ENCODE measurements at regions not wholly inside any gene's neighbourhood (a gene's known extent, or its start where the extent isn't known, plus 50 kb on each side); places are given as distances from the start of the nearest gene placed in this dataset.

DNA sequence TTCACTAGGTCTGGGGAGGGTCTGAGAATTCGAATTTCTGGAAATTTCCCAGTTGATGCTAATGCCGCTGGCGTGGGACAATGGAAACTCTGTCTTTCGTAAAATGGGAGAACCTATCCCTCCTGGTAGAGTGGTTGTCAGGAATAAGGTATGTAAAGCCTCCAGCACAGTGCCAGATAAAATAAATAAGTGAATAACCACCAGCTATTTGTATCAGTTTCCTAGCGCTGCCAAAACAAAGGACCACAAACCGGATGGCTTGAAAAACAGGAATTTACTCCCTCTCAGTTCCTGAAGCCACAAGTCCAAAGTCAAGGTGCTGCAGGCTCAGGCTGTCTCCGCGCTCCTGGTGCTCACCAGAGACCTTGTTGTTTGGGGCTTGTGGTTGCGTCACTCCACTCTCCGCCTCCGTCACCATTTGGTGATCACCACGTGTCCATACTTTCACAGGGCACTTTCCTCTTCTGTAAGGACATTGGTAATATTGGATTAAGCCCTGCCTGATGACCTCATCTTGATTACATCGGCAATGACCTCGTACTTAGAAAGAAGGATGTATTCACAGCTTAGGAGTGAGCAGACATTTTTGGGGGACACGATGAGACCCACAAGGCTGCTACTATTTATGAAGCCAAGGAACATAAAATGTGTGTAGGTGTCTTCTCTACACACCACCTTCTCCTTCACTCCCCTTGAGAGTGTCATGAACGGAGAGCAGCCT is 428.5 kb downstream of the IRS2 start (continued):
- TF ChIP-seq, protein P1, sequence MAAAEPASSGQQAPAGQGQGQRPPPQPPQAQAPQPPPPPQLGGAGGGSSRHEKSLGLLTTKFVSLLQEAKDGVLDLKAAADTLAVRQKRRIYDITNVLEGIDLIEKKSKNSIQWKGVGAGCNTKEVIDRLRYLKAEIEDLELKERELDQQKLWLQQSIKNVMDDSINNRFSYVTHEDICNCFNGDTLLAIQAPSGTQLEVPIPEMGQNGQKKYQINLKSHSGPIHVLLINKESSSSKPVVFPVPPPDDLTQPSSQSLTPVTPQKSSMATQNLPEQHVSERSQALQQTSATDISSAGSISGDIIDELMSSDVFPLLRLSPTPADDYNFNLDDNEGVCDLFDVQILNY (CRISPR knock-in tag; IDR thresholded peaks at IDR 0.05) = no peak
- no peak for TF ChIP-seq ZNF232 (CRISPR knock-in tag; IDR thresholded peaks at IDR 0.05)
- no peak for TF ChIP-seq NFYB (CRISPR knock-in tag; conservative IDR thresholded peaks at IDR 0.05; ENCODE audit: low read depth)
- TF ChIP-seq, protein P2, sequence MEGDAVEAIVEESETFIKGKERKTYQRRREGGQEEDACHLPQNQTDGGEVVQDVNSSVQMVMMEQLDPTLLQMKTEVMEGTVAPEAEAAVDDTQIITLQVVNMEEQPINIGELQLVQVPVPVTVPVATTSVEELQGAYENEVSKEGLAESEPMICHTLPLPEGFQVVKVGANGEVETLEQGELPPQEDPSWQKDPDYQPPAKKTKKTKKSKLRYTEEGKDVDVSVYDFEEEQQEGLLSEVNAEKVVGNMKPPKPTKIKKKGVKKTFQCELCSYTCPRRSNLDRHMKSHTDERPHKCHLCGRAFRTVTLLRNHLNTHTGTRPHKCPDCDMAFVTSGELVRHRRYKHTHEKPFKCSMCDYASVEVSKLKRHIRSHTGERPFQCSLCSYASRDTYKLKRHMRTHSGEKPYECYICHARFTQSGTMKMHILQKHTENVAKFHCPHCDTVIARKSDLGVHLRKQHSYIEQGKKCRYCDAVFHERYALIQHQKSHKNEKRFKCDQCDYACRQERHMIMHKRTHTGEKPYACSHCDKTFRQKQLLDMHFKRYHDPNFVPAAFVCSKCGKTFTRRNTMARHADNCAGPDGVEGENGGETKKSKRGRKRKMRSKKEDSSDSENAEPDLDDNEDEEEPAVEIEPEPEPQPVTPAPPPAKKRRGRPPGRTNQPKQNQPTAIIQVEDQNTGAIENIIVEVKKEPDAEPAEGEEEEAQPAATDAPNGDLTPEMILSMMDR (IDR thresholded peaks at IDR 0.05) = no peak
- TF ChIP-seq, protein P3, sequence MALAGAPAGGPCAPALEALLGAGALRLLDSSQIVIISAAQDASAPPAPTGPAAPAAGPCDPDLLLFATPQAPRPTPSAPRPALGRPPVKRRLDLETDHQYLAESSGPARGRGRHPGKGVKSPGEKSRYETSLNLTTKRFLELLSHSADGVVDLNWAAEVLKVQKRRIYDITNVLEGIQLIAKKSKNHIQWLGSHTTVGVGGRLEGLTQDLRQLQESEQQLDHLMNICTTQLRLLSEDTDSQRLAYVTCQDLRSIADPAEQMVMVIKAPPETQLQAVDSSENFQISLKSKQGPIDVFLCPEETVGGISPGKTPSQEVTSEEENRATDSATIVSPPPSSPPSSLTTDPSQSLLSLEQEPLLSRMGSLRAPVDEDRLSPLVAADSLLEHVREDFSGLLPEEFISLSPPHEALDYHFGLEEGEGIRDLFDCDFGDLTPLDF (CRISPR knock-in tag; IDR thresholded peaks at IDR 0.05) = no peak
- TF ChIP-seq PRRX2 (CRISPR knock-in tag; IDR thresholded peaks at IDR 0.05) = no peak
- TF ChIP-seq, protein P4, sequence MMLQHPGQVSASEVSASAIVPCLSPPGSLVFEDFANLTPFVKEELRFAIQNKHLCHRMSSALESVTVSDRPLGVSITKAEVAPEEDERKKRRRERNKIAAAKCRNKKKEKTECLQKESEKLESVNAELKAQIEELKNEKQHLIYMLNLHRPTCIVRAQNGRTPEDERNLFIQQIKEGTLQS (CRISPR knock-in tag; conservative IDR thresholded peaks at IDR 0.05) = no peak
- TF ChIP-seq, protein P5, sequence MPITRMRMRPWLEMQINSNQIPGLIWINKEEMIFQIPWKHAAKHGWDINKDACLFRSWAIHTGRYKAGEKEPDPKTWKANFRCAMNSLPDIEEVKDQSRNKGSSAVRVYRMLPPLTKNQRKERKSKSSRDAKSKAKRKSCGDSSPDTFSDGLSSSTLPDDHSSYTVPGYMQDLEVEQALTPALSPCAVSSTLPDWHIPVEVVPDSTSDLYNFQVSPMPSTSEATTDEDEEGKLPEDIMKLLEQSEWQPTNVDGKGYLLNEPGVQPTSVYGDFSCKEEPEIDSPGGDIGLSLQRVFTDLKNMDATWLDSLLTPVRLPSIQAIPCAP (CRISPR knock-in tag; IDR thresholded peaks at IDR 0.05) = no peak
- no peak for TF ChIP-seq NR3C1 (CRISPR knock-in tag; conservative IDR thresholded peaks at IDR 0.05; ENCODE audit: low read depth)
- no peak for TF ChIP-seq CREM (CRISPR knock-in tag; IDR thresholded peaks at IDR 0.05)

DNA sequence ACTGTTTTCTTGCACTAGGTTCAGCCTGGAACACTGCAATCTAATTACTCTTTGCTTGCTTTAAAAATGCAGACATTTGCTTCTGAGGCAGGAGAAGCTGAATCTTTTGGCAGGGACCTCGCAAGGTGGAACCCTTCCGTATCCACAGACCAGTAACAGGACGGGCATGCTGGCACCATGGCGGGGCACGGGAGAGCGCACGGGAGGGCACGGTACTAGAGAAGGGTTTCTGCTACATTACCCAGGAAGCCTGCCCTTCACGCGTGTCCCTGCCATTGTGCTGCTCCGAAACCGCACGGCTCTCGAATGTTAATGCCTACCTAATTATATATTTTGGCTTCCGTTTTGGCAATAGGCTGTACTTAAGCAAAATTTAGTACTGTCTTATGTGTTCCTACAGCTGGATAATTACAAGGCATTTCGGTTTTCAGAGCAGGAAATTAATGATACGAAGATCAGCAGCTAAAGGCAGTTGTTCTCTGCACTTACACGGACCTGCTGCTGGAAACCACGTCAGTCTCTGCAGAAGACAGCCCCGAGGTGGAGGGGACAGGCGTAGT is 430.4 kb downstream of the IRS2 start:
- POLR2A ChIA-PET = no interaction called here
- Mint-ChIP-seq H3K27ac (no peak overlapping the region), H3K4me1 (peaks cover 14% of the 10 kb centered on the region), H3K4me3 (no peak overlapping the region), H3K36me3 (no peaks in the 10 kb centered on the region), H3K27me3 (ENCODE audit: low read depth) (no peaks in the 10 kb centered on the region), H3K9me3 (no peaks in the 10 kb centered on the region)
- no peak for DNase-seq (ENCODE audit: low spot score)
- CTCF ChIA-PET = no interaction called here
- no peak for ATAC-seq
- TF ChIP-seq, protein P6, sequence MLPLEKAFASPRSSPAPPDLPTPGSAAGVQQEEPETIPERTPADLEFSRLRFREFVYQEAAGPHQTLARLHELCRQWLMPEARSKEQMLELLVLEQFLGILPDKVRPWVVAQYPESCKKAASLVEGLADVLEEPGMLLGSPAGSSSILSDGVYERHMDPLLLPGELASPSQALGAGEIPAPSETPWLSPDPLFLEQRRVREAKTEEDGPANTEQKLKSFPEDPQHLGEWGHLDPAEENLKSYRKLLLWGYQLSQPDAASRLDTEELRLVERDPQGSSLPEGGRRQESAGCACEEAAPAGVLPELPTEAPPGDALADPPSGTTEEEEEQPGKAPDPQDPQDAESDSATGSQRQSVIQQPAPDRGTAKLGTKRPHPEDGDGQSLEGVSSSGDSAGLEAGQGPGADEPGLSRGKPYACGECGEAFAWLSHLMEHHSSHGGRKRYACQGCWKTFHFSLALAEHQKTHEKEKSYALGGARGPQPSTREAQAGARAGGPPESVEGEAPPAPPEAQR (CRISPR knock-in tag; IDR thresholded peaks at IDR 0.05) = no peak
- TF ChIP-seq ZNF396 (CRISPR knock-in tag; IDR thresholded peaks at IDR 0.05; ENCODE audit: borderline replicate concordance) (no peak), PRRX2 (CRISPR knock-in tag; IDR thresholded peaks at IDR 0.05) (no peak), FOXP1 (CRISPR knock-in tag; IDR thresholded peaks at IDR 0.05; ENCODE audit: borderline replicate concordance) (no peak), FOXK1 (CRISPR knock-in tag; IDR thresholded peaks at IDR 0.05) (no peak), JAZF1 (CRISPR knock-in tag; IDR thresholded peaks at IDR 0.05) (no peak)
- TF ChIP-seq, protein P7, sequence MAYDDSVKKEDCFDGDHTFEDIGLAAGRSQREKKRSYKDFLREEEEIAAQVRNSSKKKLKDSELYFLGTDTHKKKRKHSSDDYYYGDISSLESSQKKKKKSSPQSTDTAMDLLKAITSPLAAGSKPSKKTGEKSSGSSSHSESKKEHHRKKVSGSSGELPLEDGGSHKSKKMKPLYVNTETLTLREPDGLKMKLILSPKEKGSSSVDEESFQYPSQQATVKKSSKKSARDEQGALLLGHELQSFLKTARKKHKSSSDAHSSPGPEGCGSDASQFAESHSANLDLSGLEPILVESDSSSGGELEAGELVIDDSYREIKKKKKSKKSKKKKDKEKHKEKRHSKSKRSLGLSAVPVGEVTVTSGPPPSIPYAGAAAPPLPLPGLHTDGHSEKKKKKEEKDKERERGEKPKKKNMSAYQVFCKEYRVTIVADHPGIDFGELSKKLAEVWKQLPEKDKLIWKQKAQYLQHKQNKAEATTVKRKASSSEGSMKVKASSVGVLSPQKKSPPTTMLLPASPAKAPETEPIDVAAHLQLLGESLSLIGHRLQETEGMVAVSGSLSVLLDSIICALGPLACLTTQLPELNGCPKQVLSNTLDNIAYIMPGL (CRISPR knock-in tag; IDR thresholded peaks at IDR 0.05) = no peak
- TF ChIP-seq, protein P8, sequence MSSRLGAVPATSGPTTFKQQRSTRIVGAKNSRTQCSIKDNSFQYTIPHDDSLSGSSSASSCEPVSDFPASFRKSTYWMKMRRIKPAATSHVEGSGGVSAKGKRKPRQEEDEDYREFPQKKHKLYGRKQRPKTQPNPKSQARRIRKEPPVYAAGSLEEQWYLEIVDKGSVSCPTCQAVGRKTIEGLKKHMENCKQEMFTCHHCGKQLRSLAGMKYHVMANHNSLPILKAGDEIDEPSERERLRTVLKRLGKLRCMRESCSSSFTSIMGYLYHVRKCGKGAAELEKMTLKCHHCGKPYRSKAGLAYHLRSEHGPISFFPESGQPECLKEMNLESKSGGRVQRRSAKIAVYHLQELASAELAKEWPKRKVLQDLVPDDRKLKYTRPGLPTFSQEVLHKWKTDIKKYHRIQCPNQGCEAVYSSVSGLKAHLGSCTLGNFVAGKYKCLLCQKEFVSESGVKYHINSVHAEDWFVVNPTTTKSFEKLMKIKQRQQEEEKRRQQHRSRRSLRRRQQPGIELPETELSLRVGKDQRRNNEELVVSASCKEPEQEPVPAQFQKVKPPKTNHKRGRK (CRISPR knock-in tag; IDR thresholded peaks at IDR 0.05; ENCODE audit: borderline replicate concordance) = no peak
- TF ChIP-seq, protein P2 (IDR thresholded peaks at IDR 0.05) = no peak
- TF ChIP-seq, protein P9, sequence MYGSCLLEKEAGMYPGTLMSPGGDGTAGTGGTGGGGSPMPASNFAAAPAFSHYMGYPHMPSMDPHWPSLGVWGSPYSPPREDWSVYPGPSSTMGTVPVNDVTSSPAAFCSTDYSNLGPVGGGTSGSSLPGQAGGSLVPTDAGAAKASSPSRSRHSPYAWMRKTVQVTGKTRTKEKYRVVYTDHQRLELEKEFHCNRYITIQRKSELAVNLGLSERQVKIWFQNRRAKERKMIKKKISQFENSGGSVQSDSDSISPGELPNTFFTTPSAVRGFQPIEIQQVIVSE (CRISPR knock-in tag; IDR thresholded peaks at IDR 0.05; ENCODE audit: borderline replicate concordance) = no peak
- TF ChIP-seq, protein P10, sequence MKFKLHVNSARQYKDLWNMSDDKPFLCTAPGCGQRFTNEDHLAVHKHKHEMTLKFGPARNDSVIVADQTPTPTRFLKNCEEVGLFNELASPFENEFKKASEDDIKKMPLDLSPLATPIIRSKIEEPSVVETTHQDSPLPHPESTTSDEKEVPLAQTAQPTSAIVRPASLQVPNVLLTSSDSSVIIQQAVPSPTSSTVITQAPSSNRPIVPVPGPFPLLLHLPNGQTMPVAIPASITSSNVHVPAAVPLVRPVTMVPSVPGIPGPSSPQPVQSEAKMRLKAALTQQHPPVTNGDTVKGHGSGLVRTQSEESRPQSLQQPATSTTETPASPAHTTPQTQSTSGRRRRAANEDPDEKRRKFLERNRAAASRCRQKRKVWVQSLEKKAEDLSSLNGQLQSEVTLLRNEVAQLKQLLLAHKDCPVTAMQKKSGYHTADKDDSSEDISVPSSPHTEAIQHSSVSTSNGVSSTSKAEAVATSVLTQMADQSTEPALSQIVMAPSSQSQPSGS (CRISPR knock-in tag; IDR thresholded peaks at IDR 0.05; ENCODE audit: borderline replicate concordance, low read depth) = no peak
